HepG2 (cell line): ENCODE measurements at regions not wholly inside any gene's neighbourhood (a gene's known extent, or its start where the extent isn't known, plus 50 kb on each side); places are given as distances from the start of the nearest gene placed in this dataset.
"Not testable (repeated sequence)": the region's sequence is repeated elsewhere in the genome, so short reads cannot be mapped to it uniquely, and the experiment has no call there.

Experiments used
- ATAC-seq: fragments of 200-7000 bp; cut with Tn5 transposase; 3 replicates; pipeline ENCODE4 v1.9.1; 2020; ENCODE audit warnings: mild to moderate bottlenecking, moderate library complexity
- BruUV-seq: library from RNA; stranded (reverse); fragments of 400-500 nt; replicated peaks from 2 replicates; lab custom pipeline; 2021; lab: Mats Ljungman, UMichigan
- CTCF ChIA-PET: fragments of 300-600 bp; formaldehyde crosslinking; extraction: SDS; loops from one replicate; lab custom pipeline; 2021; ENCODE audit warnings: low total read pairs, inconsistent platforms, low intra/inter-chr PET ratio; lab: Yijun Ruan, JAX
- POLR2A ChIA-PET: fragments of 350-600 bp; sonication (Branson Sonifier 250); formaldehyde crosslinking; loops from one replicate; lab custom pipeline; 2020; ENCODE audit warnings: antibody characterized with exemption, inconsistent platforms; lab: Yijun Ruan, JAX
- DNase-seq: peaks from one replicate; pipeline ENCODE4 v3.0.0-alpha.2; 2015; ENCODE audit warnings: low spot score
- FAIRE-seq: peaks from 3 replicates; lab custom pipeline; 2011; peaks lifted over from hg19 to GRCh38; lab: Jason Lieb, UNC
- H2AFZ ChIP-seq: one replicate; pipeline ENCODE4 v1.6.1; 2011; ENCODE audit warnings: low read length, inconsistent platforms
- H3K27ac ChIP-seq: fragments of 300-600 bp; 3 replicates; pipeline ENCODE4 v1.8.0; 2011; ENCODE audit warnings: mixed run types, mild to moderate bottlenecking, mixed read lengths, low read length, inconsistent platforms; ENCODE audit not compliant: insufficient read depth; ENCODE audit errors: extremely low read length
- H3K27me3 ChIP-seq, 2 experiments: fragments of 200-600 bp in 1 of 2; 2 replicates in 1 of 2; 3 replicates in 1 of 2; pipeline versions ENCODE4 v1.6.0 to v1.8.0; 2011; ENCODE audit warnings: low read length in 2 of 2, mild to moderate bottlenecking in 2 of 2, moderate library complexity in 2 of 2, inconsistent platforms in 1 of 2; ENCODE audit not compliant: insufficient read depth in 2 of 2, control insufficient read depth in 1 of 2
- H3K36me3 ChIP-seq, 2 experiments: fragments of 200-600 bp in 1 of 2; replicated peaks in 1 of 2; 2 replicates in 1 of 2; 3 replicates in 1 of 2; pipeline versions ENCODE4 v1.5.1 to v1.8.0; 2011; ENCODE audit warnings: low read length in 2 of 2, inconsistent platforms in 1 of 2; ENCODE audit not compliant: insufficient read depth in 2 of 2, control insufficient read depth in 1 of 2
- H3K4me1 ChIP-seq: 2 replicates; pipeline ENCODE4 v1.5.1; 2012; ENCODE audit warnings: low read length, inconsistent platforms; ENCODE audit not compliant: insufficient read depth
- H3K4me2 ChIP-seq: 2 replicates; pipeline ENCODE4 v1.6.0; 2011; ENCODE audit warnings: low read depth, low read length, inconsistent platforms
- H3K4me3 ChIP-seq, 3 experiments: fragments of 200-600 bp in 1 of 3; sonication (generic), shearing (Covaris generic) in 1 of 3; replicated peaks in 1 of 3; 2 replicates each; pipeline ENCODE4 v1.5.1; 2011 to 2016; ENCODE audit warnings: low read length in 3 of 3, inconsistent platforms in 2 of 3, low read depth in 2 of 3, mild to moderate bottlenecking in 2 of 3, control low read depth in 1 of 3, mixed read lengths in 1 of 3; ENCODE audit not compliant: insufficient read depth in 1 of 3
- H3K79me2 ChIP-seq: one replicate; pipeline ENCODE4 v1.6.1; 2011; ENCODE audit warnings: low read length, inconsistent platforms; ENCODE audit not compliant: insufficient read depth
- H3K9ac ChIP-seq: 2 replicates; pipeline ENCODE4 v1.6.0; 2011; ENCODE audit warnings: mild to moderate bottlenecking, low read depth, low read length, inconsistent platforms; ENCODE audit not compliant: insufficient read depth
- H3K9me3 ChIP-seq: 2 replicates; pipeline ENCODE4 v1.5.1; 2012; ENCODE audit warnings: mild to moderate bottlenecking, low read length
- H4K20me1 ChIP-seq: 2 replicates; pipeline ENCODE4 v1.6.0; 2011; ENCODE audit warnings: inconsistent platforms, mild to moderate bottlenecking, low read length, moderate library complexity; ENCODE audit not compliant: insufficient read depth
- ZNF431 ChIP-seq: sonication (generic); formaldehyde crosslinking; IDR thresholded peaks from 2 replicates; pipeline ENCODE4 v1.9.0; 2022; ENCODE audit warnings: missing genetic modification reagents, low read depth, mild to moderate bottlenecking, borderline replicate concordance
- ZNF629 ChIP-seq: sonication (generic); formaldehyde crosslinking; conservative IDR thresholded peaks from 2 replicates; pipeline ENCODE4 v1.5.0; 2020; ENCODE audit warnings: missing genetic modification reagents
- ZNF652 ChIP-seq: IDR thresholded peaks from 2 replicates; pipeline ENCODE4 v1.6.1; 2016; ENCODE audit warnings: low read depth, borderline replicate concordance
- WGBS: methylation state at CpG from one replicate; pipeline ENCODE4 v1.1.6; 2017; ENCODE audit warnings: low lambda C conversion rate; 5-methylcytosine and 5-hydroxymethylcytosine counted together
- in situ Hi-C: cut with HindIII; loops from 2 replicates; pipeline ENCODE4 v1.10.0; 2017; ENCODE audit warnings: low pct_unique_long_range_greater_than_20kb; ENCODE audit not compliant: extremely low pct_ligation_motif_present
- intact Hi-C: fragments of 100-400 bp; cut with micrococcal nuclease; formaldehyde crosslinking; loops from one replicate; pipeline ENCODE4 v1.10.0; 2022; ENCODE audit not compliant: unreplicated experiment
- TF ChIP-seq, protein P1 (sequence below): sonication (generic); formaldehyde crosslinking; IDR thresholded peaks from 2 replicates; pipeline ENCODE4 v1.4.0; 2020; ENCODE audit warnings: mild to moderate bottlenecking, missing genetic modification reagents, borderline replicate concordance

GRCh38 chr17:27365329-27365945, 71.5 kb downstream of the WSB1 start:
- FAIRE-seq, ATAC-seq, POLR2A ChIA-PET, BruUV-seq, H3K4me3 ChIP-seq, in situ Hi-C loops, H2AFZ ChIP-seq, H3K79me2 ChIP-seq, H3K9me3 ChIP-seq, DNase-seq, H3K9ac ChIP-seq, intact Hi-C loops, CTCF ChIA-PET, H3K27ac ChIP-seq, H3K4me2 ChIP-seq, H3K36me3 ChIP-seq, H4K20me1 ChIP-seq: not testable (repeated sequence)
- WGBS: 63% methylated on average over 11 of the region's 11 CpGs
- peaks cover 20% of the 10 kb centered on the region for H3K4me1 ChIP-seq
- H3K27me3 ChIP-seq: peaks cover 3 to 40% of the 10 kb centered on the region in 2 experiments

DNA sequence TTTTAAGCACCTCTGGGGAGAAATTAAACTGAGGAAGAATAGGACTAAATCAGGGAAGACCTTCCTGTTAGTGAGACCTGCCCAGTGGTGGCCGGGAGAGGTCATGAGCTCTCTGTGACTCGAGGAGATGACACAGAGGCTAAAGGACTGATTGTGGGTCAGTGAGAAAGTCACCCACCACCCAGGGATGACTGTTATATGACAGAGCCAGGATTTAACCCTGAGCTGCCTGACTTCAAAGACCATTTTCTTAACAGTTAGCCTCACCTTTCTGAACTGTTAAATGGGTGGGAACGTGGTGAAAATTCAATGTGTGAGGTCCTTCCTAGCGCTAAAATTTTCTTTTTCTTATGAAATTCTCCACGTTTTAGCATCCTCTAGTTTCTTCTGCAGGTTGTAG, 72.5 kb downstream of the WSB1 start:
- Histone ChIP-seq H3K4me2 (no peak overlapping the region), H4K20me1 (no peaks in the 10 kb centered on the region), H3K4me1 (peaks cover 20% of the 10 kb centered on the region), H3K9ac (no peak overlapping the region), H3K27me3 (peaks cover 3 to 33% of the 10 kb centered on the region in 2 experiments), H3K27ac (no peak overlapping the region), H3K4me3 (no peak overlapping the region), H3K36me3 (no peaks in the 10 kb centered on the region), H3K79me2 (no peaks in the 10 kb centered on the region), H3K9me3 (no peaks in the 10 kb centered on the region; the same call in 1 of the 2 replicates), H2AFZ (no peak overlapping the region)
- no peak for FAIRE-seq
- intact Hi-C loops (no loop called here), in situ Hi-C loops (no loop called here)
- CTCF ChIA-PET: no interaction called here
- 3% methylated on average over 5 of the region's 5 CpGs for WGBS
- no peak for DNase-seq
- POLR2A ChIA-PET: interaction anchor here (0.6 kb wide), 1 partner anchor 36 kb away, joined by 3 read pairs; no protein-coding TSS in a partner anchor
- BruUV-seq: no TSS peak
- peak; percentile 17; the same call in 1 of the 3 replicates for ATAC-seq
- TF ChIP-seq ZNF431: no peak
- peak; percentile 49 for TF ChIP-seq ZNF629 (CRISPR knock-in tag)
- TF ChIP-seq, protein P1, sequence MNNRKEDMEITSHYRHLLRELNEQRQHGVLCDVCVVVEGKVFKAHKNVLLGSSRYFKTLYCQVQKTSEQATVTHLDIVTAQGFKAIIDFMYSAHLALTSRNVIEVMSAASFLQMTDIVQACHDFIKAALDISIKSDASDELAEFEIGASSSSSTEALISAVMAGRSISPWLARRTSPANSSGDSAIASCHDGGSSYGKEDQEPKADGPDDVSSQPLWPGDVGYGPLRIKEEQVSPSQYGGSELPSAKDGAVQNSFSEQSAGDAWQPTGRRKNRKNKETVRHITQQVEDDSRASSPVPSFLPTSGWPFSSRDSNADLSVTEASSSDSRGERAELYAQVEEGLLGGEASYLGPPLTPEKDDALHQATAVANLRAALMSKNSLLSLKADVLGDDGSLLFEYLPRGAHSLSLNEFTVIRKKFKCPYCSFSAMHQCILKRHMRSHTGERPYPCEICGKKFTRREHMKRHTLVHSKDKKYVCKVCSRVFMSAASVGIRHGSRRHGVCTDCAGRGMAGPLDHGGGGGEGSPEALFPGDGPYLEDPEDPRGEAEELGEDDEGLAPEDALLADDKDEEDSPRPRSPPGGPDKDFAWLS (CRISPR knock-in tag): no peak
- TF ChIP-seq ZNF652 (CRISPR knock-in tag): 0 out of 2 replicates have a peak, but pooled peaks have one; percentile 24
